ENCODE measurements at regions not wholly inside any gene's neighbourhood (a gene's known extent, or its start where the extent isn't known, plus 50 kb on each side); places are given as distances from the start of the nearest gene placed in this dataset.

- TF ChIP-seq CTCF (conservative IDR thresholded peaks at IDR 0.05 in 1 of 2, IDR thresholded peaks at IDR 0.05 in 1 of 2; ENCODE audit: low read depth in 1 of 2, low read length in 2 of 2) (no peak), EZH2 (IDR thresholded peaks at IDR 0.05; ENCODE audit: low read length, missing control alignments) (no peak)
Measured at GRCh38 chr1:121517586-121518230, 332.9 kb downstream of the SRGAP2C start.
